Loucy (cell line): ENCODE measurements at regions not wholly inside any gene's neighbourhood (a gene's known extent, or its start where the extent isn't known, plus 50 kb on each side); places are given as distances from the start of the nearest gene placed in this dataset.

Experiments used
- H2AFZ ChIP-seq: fragments of 200-600 bp; sonication (generic); 2 replicates; pipeline ENCODE4 v1.6.0; 2016; ENCODE audit warnings: antibody characterized with exemption, mild to moderate bottlenecking, low read length, moderate library complexity
- H3F3A ChIP-seq: fragments of 200-600 bp; 2 replicates; pipeline ENCODE4 v1.6.0; 2016; ENCODE audit warnings: antibody characterized with exemption, low read depth, mild to moderate bottlenecking
- H3K27me3 ChIP-seq: fragments of 200-600 bp; sonication (generic); 2 replicates; pipeline ENCODE4 v1.6.1; 2014; ENCODE audit warnings: low read length, mild to moderate bottlenecking; ENCODE audit not compliant: insufficient read depth, poor library complexity, severe bottlenecking
- H3K36me3 ChIP-seq: fragments of 200-600 bp; sonication (generic); 2 replicates; pipeline ENCODE4 v1.6.1; 2016; ENCODE audit warnings: low read length; ENCODE audit not compliant: insufficient read depth
- H3K4me1 ChIP-seq: fragments of 200-600 bp; sonication (generic); 2 replicates; pipeline ENCODE4 v1.5.1; 2014; ENCODE audit warnings: low read length, mild to moderate bottlenecking; ENCODE audit not compliant: insufficient read depth, poor library complexity, severe bottlenecking
- H3K4me2 ChIP-seq: fragments of 200-600 bp; sonication (generic); 2 replicates; pipeline ENCODE4 v1.6.0; 2014; ENCODE audit warnings: antibody characterized with exemption, low read length, low read depth, mild to moderate bottlenecking; ENCODE audit not compliant: poor library complexity, severe bottlenecking
- H3K4me3 ChIP-seq: fragments of 200-600 bp; sonication (generic); 2 replicates; pipeline ENCODE4 v1.5.1; 2014; ENCODE audit warnings: low read length, mild to moderate bottlenecking, mixed read lengths; ENCODE audit not compliant: poor library complexity, severe bottlenecking
- H3K79me2 ChIP-seq: fragments of 200-600 bp; sonication (generic); 2 replicates; pipeline ENCODE4 v1.6.1; 2014; ENCODE audit warnings: low read length; ENCODE audit not compliant: insufficient read depth
- H3K9ac ChIP-seq: fragments of 200-600 bp; sonication (generic); 2 replicates; pipeline ENCODE4 v1.6.0; 2014; ENCODE audit warnings: mild to moderate bottlenecking, low read depth, low read length, moderate library complexity; ENCODE audit not compliant: poor library complexity, severe bottlenecking
- H3K9me2 ChIP-seq: fragments of 200-600 bp; sonication (generic); replicated peaks from 2 replicates; pipeline ENCODE4 v1.6.1; 2016; ENCODE audit warnings: low read depth, low read length, mixed read lengths
- H3K9me3 ChIP-seq: fragments of 200-600 bp; sonication (generic); 2 replicates; pipeline ENCODE4 v1.6.1; 2014; ENCODE audit warnings: mild to moderate bottlenecking, antibody characterized with exemption, low read length, low read depth; ENCODE audit not compliant: insufficient read depth
- H4K20me1 ChIP-seq: fragments of 200-600 bp; sonication (generic); 2 replicates; pipeline ENCODE4 v1.6.0; 2014; ENCODE audit warnings: antibody characterized with exemption, low read length, mild to moderate bottlenecking; ENCODE audit not compliant: insufficient read depth, poor library complexity, severe bottlenecking
- CTCF ChIP-seq: fragments of 200-600 bp; sonication (generic); conservative IDR thresholded peaks from 2 replicates; pipeline ENCODE4 v1.5.1; 2014; ENCODE audit warnings: mild to moderate bottlenecking, antibody characterized with exemption, low read length
- EZH2phosphoT487 ChIP-seq: fragments of 200-600 bp; IDR thresholded peaks from 2 replicates; pipeline ENCODE4 v1.6.1; 2018; ENCODE audit warnings: antibody characterized with exemption, mild to moderate bottlenecking, moderate library complexity, borderline replicate concordance

GRCh38 chr5:3809455-3809854 lies 213.8 kb downstream of the IRX1 start:
- no peak overlapping the region for H2AFZ ChIP-seq
- no peaks in the 10 kb centered on the region for H3K27me3 ChIP-seq

GRCh38 chr5:3811116-3811515 lies 215.5 kb downstream of the IRX1 start:
- Histone ChIP-seq H3F3A (no peaks in the 10 kb centered on the region), H3K4me3 (no peak overlapping the region), H3K79me2 (no peaks in the 10 kb centered on the region), H3K4me2 (no peak overlapping the region), H3K36me3 (no peaks in the 10 kb centered on the region), H3K9me3 (no peaks in the 10 kb centered on the region; the same call in 1 of the 2 replicates), H3K9me2 (no peaks in the 10 kb centered on the region), H2AFZ (no peak overlapping the region), H3K9ac (no peak overlapping the region), H4K20me1 (no peaks in the 10 kb centered on the region), H3K4me1 (no peaks in the 10 kb centered on the region), H3K27me3 (no peaks in the 10 kb centered on the region)
- TF ChIP-seq CTCF = no peak
- no peak for TF ChIP-seq EZH2phosphoT487

More at GRCh38 chr5:3809455-3809854, 213.8 kb downstream of the IRX1 start:
- no peaks in the 10 kb centered on the region for H3K9me2 ChIP-seq
- no peaks in the 10 kb centered on the region; the same call in 1 of the 2 replicates for H3K9me3 ChIP-seq
- H3K9ac ChIP-seq = no peak overlapping the region
- H3F3A ChIP-seq = no peaks in the 10 kb centered on the region
- no peaks in the 10 kb centered on the region for H4K20me1 ChIP-seq
- TF ChIP-seq CTCF (no peak), EZH2phosphoT487 (no peak)
- no peaks in the 10 kb centered on the region for H3K79me2 ChIP-seq
- H3K36me3 ChIP-seq = no peaks in the 10 kb centered on the region
- no peak overlapping the region for H3K4me3 ChIP-seq
- H3K4me2 ChIP-seq = no peak overlapping the region
- H3K4me1 ChIP-seq = no peaks in the 10 kb centered on the region

GRCh38 chr5:3818624-3819023 lies 223.0 kb downstream of the IRX1 start:
- H3K4me2 ChIP-seq = no peak overlapping the region
- TF ChIP-seq EZH2phosphoT487 = no peak
- TF ChIP-seq CTCF = no peak
- H2AFZ ChIP-seq = no peak overlapping the region
- H3K79me2 ChIP-seq = no peaks in the 10 kb centered on the region
- H3K4me1 ChIP-seq = no peaks in the 10 kb centered on the region
- H3K36me3 ChIP-seq = no peaks in the 10 kb centered on the region
- H3K9me2 ChIP-seq = no peaks in the 10 kb centered on the region
- no peaks in the 10 kb centered on the region for H3F3A ChIP-seq
- H3K27me3 ChIP-seq = no peaks in the 10 kb centered on the region
- H3K9me3 ChIP-seq = no peaks in the 10 kb centered on the region
- H3K4me3 ChIP-seq = no peak overlapping the region
- H4K20me1 ChIP-seq = no peaks in the 10 kb centered on the region
- no peak overlapping the region for H3K9ac ChIP-seq
